ENCODE measurements at regions not wholly inside any gene's neighbourhood (a gene's known extent, or its start where the extent isn't known, plus 50 kb on each side); places are given as distances from the start of the nearest gene placed in this dataset.

GRCh38 chr2:9720352-9721093 is 89.7 kb upstream of the YWHAQ start:
- TF ChIP-seq CTCF (conservative IDR thresholded peaks at IDR 0.05) = no peak
- TF ChIP-seq ZFX (IDR thresholded peaks at IDR 0.05) = no peak

Data from C4-2B (cell line).